Hematopoietic multipotent progenitor cell treated with erythropoietin and hydrocortisone succinate and interleukin-3 and kit ligand, for 4 days (in vitro differentiated cells): ENCODE measurements at regions not wholly inside any gene's neighbourhood (a gene's known extent, or its start where the extent isn't known, plus 50 kb on each side); places are given as distances from the start of the nearest gene placed in this dataset.

Source experiments
- DNase-seq: peaks from one replicate; pipeline ENCODE4 v3.0.0-alpha.2; 2015

DNA sequence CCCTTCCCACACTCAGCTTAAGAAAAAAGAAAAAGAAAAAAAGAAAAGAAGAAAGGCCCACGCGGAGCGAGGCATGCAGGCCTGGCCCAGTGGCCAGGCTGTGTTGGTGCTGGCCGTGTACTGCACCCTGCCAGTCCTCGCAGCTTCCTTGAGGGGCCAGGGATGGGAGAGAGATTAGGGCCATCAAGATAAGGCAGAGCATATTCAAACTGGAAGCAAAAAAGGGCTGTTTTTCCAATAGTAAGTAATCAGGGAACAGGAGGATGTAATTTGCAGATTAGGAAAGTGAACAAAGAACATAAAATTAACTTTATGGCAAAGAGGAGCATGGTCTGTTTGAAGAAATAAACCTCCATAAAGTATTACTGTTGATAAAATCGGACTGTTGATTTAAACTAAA is 319.6 kb upstream of the CLINT1 start:
- DNase-seq: no peak

DNA sequence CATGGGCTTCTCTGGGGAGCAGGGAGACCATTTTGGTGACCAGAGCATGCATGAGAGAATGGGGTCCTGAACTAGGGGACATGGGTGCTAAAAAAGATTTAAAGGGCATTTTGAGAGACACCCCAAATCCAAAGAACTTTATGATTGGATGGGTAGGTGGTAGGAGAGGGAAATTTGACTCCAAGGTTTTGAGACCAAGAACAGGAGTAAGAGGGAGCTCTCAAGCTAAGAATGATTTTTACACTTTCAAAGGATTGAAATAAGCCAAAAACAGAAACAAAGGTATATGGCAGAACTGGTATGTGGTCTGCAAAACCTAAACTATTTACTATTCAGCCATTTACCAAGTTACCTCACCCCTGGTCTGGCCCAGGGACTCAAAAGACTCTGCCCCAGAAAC is 318.2 kb upstream of the CLINT1 start:
- no peak for DNase-seq

DNA sequence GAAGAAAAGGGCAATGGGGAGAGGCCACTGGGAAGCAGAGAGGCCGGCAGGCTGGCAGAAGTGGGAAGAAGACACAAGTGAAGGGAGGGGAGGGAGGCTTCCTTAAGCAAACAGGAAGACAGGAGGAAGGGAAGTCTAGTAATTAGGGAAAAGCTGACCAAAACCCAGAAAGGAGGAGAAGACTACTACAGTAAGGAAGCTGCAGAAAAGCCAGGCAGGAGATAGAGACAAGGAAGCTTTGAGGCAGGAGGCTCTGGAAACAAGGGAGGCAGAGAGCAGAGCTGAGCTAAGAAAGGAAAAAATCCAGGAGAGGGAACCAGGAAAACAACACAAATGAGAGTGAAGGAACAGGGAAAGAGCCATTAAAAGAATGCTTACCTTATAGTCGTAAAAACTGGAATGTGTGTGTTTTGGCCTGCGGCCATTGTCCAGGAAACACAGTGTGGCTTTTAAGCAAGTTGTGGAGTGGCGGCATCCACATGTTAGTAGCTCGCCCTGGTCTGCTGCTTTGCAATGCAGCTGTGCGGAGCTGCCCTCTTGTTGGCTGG is 317.1 kb upstream of the CLINT1 start:
- no peak for DNase-seq

DNA sequence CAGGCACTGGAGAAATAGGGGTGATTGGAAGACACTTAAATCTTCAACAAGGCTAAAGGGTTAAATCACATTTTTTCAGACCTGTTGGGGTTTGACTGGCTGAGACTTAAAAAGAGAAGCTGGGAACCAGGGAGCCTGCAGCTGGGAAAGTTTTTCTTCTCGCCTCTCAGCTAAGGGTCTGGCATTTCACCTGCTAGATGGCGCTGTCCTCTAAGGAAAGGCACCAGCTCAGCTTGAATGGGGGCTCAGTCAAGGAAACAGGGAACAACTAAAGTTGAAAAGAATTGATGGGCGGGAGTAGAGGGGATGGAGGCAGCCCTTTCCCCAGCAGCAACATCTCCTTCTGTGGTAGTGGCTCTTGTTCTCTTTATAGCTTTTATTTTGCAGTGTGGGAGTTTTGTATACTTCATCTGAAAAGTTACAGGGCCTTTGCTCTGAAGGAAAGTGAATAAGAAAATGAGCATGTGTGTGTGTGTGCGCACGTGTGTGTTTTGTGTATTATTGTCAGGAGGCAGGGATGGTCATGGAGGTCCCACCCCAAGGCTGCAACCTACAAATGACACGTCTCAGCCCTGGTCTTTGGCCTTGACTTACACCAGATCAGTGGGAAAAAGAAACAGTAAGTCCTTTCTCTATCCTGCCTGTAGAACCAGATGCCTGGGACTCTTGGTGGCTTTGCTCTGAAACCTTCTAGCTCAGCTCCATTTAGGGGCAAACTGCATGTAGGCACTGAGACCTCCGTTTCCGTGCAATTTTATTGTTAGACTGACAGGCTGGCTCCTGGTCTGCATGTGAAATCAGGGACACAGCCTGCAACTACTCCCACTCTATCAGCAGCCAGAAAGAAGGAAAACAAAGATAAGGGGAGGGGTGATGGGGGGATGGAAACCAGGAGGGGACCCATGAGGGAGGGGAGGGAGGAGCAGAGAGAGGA is 316.2 kb upstream of the CLINT1 start:
- peak; percentile 77 for DNase-seq

DNA sequence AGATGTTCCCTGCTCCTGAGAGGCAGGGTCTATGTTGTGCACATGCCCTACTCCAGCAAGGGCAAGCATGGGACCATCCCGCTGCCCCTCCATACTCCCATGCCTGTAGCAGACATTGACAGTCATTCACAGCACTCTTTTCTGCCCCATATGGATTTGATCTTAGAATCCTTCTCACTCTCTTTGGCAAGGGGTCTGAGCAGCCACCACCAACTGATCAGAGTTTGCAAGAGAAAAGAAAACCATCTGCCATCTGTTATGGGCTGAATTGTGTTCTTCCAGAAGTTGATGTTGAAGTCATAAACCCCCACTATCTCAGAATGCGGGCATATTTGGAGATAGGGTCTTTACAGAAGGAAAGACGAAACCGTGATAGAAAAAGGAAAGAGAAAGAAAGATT is 315.1 kb upstream of the CLINT1 start:
- no peak for DNase-seq

DNA sequence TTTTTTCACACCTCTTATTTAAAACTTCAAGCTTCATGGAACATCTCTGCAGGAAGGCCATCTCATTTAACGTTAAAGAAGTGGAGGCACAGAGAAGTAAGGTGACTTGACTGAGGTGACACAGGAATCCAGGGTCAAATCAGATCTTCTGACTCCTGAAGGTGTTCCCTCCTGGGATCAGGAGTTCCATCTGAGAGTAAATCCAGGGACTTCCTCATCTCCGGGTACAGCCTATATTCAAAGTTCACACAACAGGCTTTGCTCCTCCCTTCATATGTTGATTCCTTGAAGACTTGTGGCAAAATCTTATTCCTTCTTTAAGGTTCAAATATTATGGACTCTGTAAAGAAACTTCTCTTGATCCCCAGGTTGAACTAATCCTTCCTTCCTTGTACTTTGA is 313.1 kb upstream of the CLINT1 start:
- DNase-seq: no peak

DNA sequence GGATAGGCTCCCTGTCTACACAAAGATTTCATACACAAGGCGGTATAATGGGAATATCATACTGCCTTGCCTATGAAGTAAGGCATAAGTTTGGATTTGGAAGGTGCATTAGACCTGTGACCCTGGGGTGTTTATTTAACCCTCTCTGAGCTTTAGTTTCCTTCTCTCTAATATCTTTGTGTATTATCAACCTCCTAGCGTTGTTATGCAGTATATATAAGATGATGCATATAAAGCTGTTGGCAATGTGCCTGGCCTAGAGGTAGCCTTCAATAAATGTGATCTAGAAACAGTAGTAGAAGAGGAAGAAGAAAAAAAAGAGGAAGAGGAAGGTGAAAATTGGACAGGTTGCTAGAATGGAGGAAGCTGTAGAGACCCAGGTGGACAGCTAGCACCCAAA is 311.6 kb upstream of the CLINT1 start:
- DNase-seq: no peak

DNA sequence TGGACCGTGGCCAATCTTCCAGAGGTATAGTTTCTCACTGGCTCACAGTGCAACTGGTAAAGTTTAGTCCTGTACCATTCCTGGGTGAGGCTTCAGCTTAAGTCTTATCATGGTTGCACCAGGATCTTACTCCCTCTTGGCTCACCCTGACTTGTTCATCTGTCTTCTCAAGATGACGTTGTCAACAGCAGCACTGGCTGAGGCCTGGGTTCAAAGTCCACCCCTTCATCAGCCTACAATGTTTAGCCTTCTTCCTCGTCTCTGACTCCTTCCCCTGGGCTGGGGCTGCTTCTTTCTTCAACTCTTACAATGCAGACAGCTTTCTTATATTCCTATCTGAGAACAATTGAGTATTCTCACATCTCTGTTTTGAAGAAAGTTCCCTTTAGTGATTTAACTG is 311.1 kb upstream of the CLINT1 start:
- no peak for DNase-seq

DNA sequence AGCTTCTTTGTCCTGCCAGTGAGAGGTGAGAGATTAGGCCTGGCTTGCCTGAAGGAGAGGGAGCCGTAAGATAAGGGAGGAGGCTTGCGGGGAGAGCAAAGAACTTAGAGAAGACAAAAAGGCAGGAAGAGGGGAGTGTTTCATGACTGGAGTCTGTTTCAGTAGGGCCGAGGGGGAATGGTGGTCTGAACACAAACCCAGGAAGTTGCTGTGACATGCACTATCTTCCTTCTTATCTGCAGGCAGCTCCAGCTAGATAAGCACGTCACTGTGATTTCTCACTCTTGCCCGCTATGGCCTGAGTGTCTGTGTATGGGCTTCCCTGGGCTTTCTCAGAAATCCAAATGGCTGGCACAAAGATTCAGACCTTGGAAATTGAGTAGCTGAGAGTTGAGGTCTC is 307.5 kb upstream of the CLINT1 start:
- DNase-seq: peak; percentile 35

DNA sequence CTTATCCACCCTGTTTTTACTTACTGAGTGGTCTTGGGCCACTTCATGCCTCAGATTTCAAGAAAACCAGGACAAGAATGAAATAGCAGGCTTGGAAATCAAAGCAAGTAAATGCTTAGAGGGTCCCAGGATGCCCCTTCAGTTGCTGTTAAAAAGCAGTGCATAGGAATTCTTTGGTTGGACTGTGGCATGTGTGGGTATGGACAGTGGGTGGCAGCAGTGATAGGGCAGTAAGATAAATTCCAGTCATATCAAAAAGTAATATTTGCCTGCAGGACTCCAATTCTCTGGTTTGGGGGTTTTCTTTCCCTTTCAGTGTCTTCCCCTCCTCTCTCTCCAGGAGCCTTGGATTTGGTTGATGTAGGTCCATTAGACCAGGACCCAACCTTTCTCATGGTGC is 306.7 kb upstream of the CLINT1 start:
- DNase-seq: no peak

DNA sequence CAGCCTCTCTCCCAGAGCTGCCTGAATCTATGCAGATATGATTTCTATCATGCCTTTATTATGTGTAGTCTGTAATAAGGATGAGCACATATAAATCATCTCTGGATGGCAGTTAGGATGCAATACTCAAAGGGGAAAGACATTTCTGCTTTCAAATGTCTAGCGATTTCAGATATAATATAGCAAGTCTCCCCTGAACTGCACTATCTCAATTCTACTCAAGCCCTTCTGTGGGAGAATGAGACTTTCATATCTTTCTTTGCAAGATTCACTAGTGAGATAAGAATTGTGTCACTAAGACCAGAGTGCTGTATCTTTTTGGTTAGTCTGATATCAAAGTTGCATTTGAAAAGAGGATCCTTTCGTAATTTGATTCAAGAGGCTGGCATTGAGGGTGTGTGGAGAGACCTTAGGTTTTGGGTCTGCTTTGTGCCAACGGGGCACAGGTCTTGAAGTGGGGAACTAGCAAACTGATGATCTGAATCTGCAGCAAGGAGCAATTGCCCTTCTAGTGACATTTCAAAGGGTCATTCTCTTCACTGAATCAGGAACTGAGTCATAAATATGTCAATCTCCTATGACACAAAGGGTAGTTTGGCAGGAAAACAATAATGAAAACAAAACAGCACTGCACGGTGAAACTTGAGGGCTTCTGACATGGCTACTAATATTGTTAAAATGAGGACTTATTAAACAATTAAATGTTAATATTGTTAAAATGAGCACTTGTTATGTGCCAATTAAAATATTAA is 305.5 kb upstream of the CLINT1 start:
- peak; percentile 57 for DNase-seq

DNA sequence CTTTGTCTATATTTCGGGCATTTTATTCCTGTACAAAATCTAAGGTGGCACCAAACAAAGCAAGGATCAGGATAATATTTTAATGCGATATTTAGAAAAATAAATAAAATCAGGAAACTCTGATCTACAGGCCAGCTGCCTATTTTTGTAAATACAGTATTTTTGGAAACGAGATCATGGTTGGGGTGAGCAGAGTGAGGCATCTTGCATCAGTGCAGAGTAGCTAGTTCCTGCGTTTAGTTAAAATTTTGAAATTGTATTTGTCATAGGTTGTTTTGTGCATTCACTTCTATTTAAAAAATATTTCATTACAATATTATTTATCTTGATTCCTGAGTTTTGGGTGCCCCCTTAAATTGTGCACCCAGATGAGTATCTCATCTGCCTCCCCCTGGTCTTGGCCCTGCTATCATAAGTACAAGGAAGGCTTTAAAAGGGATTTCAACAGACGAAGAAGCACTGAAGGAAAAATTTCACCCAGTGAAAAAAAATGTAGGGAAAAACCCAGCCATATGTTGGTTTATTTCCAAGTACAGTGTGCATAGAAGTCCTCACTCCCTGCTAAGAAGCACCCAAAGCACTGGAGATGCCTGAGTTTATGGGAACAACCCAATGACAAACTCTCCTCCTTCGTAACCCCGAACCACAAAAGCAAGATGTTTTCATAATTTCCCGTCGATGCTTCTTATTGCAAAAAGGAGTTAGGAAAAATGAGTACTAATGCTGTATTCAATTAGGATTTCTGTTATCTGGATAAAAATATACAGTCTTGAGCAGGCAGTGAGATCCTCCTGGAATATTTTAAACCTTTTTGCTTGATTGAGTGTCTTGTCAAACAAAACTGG is 304.7 kb upstream of the CLINT1 start:
- no peak for DNase-seq

DNA sequence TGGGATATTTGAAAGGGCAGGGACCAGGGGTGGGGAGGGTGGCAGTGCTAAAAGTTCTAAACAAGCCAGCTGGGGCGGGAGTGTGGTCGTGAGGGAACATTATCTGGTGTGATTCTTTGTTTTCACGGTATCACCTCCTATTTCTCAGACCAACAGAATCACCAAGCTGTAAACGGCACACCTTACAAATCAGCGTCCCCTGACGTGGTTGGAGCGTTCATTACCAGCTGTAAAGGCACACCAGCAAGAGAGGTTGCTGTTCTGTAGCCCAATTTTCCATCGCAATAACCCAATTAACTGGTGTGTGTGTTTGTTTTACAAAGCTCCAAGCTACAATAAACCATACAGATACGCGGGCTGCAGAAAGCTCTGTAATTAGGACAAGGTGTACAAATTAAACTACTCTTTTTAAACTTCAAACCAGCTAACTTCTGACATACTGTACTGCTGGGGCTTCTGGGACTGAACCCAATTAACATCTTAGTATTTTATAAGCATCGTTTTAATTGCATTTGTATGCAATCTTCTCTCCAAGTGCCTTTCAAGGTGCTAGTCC is 303.6 kb upstream of the CLINT1 start:
- no peak for DNase-seq

DNA sequence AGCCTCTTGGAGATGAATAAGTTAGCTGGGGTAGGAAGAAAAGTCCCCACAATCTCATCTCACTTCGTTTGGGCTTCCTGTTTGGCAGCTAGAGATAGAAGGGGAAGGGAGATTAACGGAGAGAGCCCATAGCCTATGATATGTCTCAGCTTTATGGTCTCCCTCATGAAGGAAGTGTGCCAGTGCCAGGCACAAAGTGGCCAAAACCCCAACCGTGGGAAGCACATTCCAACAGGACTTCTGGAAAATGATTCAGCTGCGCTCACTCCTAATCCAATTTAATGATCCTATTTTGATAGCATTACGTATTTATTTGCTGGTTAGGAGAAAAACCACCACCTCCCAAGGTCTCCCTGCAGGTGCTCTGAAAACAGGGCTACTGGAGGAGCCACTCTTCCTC is 303.1 kb upstream of the CLINT1 start:
- peak; percentile 22 for DNase-seq

DNA sequence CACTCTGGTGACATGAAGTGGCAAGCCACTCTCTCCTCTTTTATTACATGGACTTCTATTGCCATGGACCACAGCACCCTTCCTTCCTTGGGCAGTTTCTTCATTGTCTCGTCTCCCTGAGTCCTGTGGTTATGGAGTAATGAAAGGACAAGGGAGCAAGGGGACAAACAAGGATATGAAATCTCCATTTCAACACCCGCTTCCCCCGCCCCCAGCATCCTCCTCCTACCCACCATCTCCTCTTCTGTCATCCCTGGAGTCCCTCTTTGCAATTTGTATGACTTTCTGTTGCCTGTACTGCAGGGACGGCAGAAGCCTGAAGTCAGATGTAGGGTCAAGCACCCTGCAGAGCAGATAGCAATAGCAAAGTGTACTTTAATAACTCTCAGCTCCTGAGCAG is 300.7 kb upstream of the CLINT1 start:
- DNase-seq: no peak

DNA sequence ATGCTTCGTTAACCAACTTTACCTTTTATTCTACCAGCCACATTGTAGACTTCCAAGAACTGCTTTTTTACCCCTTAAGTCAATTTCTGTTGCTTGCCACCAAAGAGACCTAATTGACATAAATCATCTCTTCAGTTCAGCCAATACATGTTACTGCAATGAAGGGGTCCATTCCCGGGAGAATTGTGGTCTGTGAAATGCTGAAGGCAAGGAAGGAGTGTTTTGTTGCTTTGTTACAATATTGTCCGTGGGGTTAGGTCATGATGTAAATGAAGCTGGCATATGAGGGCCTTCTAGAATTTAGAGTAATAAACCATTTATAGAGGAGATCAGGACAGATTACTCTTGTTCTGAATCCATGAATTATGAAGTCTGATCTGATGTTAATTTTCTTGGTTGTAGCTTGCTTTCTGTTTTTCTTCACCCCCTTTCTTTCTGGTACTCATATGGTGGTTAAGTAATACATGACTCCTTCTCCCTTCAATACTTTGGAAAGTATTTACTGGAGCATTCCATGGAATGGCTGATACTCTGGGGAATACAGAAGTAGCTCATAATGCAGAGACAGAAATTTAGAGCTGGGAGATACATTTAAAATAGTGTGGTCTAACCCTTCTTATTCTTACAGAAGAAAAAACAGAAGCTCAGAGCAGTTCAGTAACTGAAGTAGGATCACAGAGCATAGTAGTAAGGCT is 297.0 kb upstream of the CLINT1 start:
- DNase-seq: no peak

DNA sequence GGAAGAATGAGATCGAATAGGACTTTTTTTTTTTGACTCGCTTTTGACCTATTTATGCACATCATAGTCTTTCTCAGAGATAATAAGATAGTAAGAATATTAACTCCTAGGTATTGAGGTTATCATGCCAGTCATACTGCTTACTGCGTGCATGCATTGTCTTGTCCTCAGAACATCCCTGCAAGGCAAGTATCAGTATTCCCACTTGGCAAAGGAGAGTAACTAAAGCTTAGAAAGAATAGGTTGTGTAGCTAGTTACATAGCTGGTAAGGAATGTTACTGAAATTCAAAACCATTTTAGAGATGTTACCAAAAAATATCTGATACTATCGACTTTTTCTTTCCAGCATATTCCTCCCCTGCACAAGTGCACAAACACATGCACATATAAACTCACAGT is 296.1 kb upstream of the CLINT1 start:
- no peak for DNase-seq

DNA sequence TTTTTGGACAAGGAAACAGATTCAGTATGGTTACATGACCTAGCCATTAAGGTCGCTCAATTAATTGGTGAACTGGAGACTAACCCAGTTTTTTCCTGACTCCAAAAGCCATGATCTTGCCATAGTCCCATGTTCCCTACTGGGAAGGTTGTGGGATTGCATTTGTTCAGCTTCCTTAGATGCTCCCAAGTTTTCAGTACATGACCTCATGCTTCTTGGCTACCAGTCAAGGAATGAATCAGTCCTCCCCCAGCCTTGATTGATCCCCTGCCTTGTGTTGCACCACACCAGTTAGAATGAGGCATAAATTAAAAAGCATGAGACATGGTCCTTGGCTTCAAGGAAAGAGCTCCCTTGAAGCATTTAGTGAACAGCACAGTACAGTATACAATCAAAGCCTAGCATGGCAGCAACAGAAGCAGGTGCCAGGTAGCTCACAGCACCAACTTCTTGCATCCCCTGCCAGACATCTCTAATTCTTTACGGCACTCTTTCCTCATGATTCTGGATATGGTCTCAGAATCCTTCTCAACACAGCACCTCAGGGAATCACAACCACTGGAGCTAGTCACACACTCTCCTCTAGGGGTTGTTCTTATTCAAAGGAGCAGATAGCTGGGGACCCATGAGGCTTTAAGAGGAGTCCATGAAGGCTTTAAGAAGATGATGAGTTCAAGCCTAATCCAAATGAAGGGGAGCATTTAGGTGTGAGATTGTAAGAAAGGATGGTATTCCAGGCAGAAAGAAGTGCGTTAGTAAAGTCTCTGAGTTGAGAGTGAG is 295.5 kb upstream of the CLINT1 start:
- DNase-seq: no peak

DNA sequence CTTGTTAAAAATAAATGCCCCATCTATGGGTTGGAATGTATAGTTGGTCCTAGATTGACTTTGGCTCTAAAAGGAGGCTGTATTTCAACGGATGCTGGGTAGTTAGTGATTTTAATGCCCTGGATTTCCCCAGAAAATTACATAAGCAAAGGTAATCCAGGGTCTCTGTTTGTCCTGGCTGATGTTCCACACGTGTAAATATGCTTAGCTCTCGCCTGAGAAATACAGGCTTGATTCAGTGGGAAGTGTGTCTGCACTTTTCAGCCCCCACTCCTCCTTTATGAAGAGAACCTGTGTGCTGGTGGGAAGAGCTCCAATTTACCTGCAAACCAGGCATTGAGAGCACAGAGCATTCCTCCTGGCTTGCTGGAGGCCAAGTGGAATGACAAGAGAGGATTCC is 294.6 kb upstream of the CLINT1 start:
- DNase-seq: no peak

DNA sequence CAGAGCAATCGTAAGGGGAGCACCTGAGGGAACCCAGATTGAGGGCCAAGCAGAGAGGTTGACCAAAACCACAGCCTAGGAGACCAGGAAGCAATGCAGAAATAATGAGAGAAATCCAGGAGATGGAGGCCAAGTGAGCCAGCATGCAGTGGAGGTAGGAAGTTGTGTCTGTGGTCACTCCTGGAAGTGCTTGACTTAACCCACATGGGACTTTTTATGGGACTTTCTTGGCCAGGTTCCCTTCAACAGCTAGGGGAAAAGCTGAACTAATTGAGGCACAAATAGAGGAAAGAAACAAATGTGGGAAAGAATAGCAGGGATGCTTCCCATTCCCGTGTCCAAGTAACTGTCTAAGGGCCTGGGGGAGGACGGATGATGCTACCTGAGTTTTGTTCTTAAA is 293.2 kb upstream of the CLINT1 start:
- no peak for DNase-seq

DNA sequence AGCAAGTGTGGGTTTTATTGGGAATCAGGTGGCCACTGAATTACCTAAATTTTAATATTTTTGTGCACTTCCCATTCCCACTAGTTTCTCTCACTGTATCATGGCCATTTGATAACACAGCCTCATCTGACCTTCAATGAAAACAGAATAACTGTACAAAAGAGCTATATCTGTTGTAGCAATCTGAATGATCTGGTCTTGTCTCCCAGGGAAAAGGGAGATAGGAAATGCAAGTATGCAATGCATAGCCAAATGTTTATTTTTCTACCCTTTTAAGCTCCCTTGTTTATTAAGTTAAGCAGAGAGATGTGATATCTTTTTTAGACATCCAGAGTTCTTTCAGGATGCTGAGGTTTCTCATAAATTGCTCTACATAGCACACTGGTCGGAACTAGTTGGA is 288.3 kb upstream of the CLINT1 start:
- no peak for DNase-seq
